CD4-positive, alpha-beta T cell treated with Interleukin-15 for 1 hour (primary cell): ENCODE measurements at regions not wholly inside any gene's neighbourhood (a gene's known extent, or its start where the extent isn't known, plus 50 kb on each side); places are given as distances from the start of the nearest gene placed in this dataset.

Experiments
- DNase-seq: peaks from one replicate; pipeline ENCODE4 v3.0.0-alpha.2; 2020

GRCh38 chr18:25621682-25622081 lies 269.7 kb upstream of the ZNF521 start:
- DNase-seq: no peak

GRCh38 chr18:25621144-25621543 lies 269.2 kb upstream of the ZNF521 start:
- DNase-seq: no peak

- no peak for DNase-seq
Measured at GRCh38 chr18:25614168-25614567, 262.2 kb upstream of the ZNF521 start.

GRCh38 chr18:25612466-25612865 lies 260.5 kb upstream of the ZNF521 start:
- DNase-seq: no peak

GRCh38 chr18:25608091-25608490 lies 256.1 kb upstream of the ZNF521 start:
- DNase-seq: no peak

GRCh38 chr18:25604894-25605597 lies 253.1 kb upstream of the ZNF521 start:
- DNase-seq: no peak

GRCh38 chr18:25604196-25604893 lies 252.4 kb upstream of the ZNF521 start:
- no peak for DNase-seq

- no peak for DNase-seq
Measured at GRCh38 chr18:25599443-25599842, 247.5 kb upstream of the ZNF521 start.

- no peak for DNase-seq
Measured at GRCh38 chr18:25597476-25597875, 245.5 kb upstream of the ZNF521 start.

- DNase-seq: no peak
Measured at GRCh38 chr18:25595274-25596060, 243.5 kb upstream of the ZNF521 start.

GRCh38 chr18:25594351-25594750 lies 242.4 kb upstream of the ZNF521 start:
- DNase-seq: no peak

GRCh38 chr18:25592804-25593360 lies 240.9 kb upstream of the ZNF521 start:
- DNase-seq: no peak

- no peak for DNase-seq
Measured at GRCh38 chr18:25590456-25590855, 238.5 kb upstream of the ZNF521 start.

- no peak for DNase-seq
Measured at GRCh38 chr18:25587545-25587944, 235.6 kb upstream of the ZNF521 start.

- no peak for DNase-seq
Measured at GRCh38 chr18:25568986-25569385, 217.0 kb upstream of the ZNF521 start.

- DNase-seq: no peak
Measured at GRCh38 chr18:25563816-25564683, 212.1 kb upstream of the ZNF521 start.

- no peak for DNase-seq
Measured at GRCh38 chr18:25563346-25563745, 211.4 kb upstream of the ZNF521 start.

- DNase-seq: no peak
Measured at GRCh38 chr18:25561918-25562317, 210.0 kb upstream of the ZNF521 start.

GRCh38 chr18:25560369-25560768 lies 208.4 kb upstream of the ZNF521 start:
- DNase-seq: no peak

- no peak for DNase-seq
Measured at GRCh38 chr18:25557011-25557410, 205.0 kb upstream of the ZNF521 start.

- no peak for DNase-seq
Measured at GRCh38 chr18:25553631-25554263, 201.8 kb upstream of the ZNF521 start.
